UCSD-AML1 (cell line): ENCODE measurements at regions not wholly inside any gene's neighbourhood (a gene's known extent, or its start where the extent isn't known, plus 50 kb on each side); places are given as distances from the start of the nearest gene placed in this dataset.

Experiments
- DNase-seq: peaks from one replicate; lab custom pipeline; 2025; ENCODE audit not compliant: unreplicated experiment; lab: John Stamatoyannopoulos, UW

- DNase-seq, result no peak
Measured at GRCh38 chr5:68406767-68407241, 191.2 kb downstream of the PIK3R1 start.

GRCh38 chr5:68407311-68408239 is 192.0 kb downstream of the PIK3R1 start:
- no peak for DNase-seq

GRCh38 chr5:68408345-68408871 is 192.9 kb downstream of the PIK3R1 start:
- DNase-seq, result no peak

GRCh38 chr5:68409259-68409658 is 193.7 kb downstream of the PIK3R1 start:
- no peak for DNase-seq

DNA sequence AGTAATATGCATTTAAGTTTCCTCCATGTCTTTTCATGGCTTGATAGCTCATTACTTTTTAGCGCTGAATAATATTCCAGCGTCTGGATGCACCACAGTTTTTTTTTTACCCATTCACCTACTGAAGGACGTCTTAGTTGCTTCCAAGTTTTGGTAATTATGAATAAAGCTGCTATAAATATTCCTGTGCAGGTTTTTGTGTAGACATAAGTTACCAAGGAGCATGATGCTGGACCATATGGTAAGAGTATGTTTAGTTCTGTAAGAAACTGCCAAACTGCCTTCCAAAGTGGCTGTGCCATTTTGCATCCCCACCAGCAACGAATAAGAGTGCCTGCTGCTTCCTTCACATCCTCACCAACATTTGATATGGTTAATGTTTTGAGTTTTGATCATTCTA is 195.6 kb downstream of the PIK3R1 start:
- no peak for DNase-seq

- no peak for DNase-seq
Measured at GRCh38 chr5:68415177-68416085, 199.9 kb downstream of the PIK3R1 start.

DNA sequence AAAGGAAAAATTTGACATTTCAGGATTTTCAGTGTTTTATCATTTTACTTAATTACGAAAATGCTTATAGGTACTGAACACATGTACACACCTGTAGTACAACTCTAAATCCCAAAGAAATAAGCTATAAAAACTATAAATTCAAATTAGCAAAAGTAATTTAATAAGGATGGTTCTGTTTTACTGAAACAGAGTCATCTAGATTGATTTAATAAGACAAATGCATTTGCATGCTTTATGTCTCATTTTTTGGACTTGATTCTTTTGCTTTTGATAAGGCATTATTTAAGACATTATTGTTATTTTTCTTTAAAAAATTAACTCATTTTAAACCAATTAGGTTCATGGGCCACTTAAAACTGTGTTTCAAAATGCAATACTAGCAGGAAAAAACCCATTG is 201.2 kb downstream of the PIK3R1 start:
- no peak for DNase-seq

- no peak for DNase-seq
Measured at GRCh38 chr5:68418201-68418600, 202.6 kb downstream of the PIK3R1 start.

- no peak for DNase-seq
Measured at GRCh38 chr5:68418680-68419079, 203.1 kb downstream of the PIK3R1 start.

- no peak for DNase-seq
Measured at GRCh38 chr5:68419081-68419636, 203.6 kb downstream of the PIK3R1 start.

- no peak for DNase-seq
Measured at GRCh38 chr5:68419637-68420452, 204.3 kb downstream of the PIK3R1 start.

DNA sequence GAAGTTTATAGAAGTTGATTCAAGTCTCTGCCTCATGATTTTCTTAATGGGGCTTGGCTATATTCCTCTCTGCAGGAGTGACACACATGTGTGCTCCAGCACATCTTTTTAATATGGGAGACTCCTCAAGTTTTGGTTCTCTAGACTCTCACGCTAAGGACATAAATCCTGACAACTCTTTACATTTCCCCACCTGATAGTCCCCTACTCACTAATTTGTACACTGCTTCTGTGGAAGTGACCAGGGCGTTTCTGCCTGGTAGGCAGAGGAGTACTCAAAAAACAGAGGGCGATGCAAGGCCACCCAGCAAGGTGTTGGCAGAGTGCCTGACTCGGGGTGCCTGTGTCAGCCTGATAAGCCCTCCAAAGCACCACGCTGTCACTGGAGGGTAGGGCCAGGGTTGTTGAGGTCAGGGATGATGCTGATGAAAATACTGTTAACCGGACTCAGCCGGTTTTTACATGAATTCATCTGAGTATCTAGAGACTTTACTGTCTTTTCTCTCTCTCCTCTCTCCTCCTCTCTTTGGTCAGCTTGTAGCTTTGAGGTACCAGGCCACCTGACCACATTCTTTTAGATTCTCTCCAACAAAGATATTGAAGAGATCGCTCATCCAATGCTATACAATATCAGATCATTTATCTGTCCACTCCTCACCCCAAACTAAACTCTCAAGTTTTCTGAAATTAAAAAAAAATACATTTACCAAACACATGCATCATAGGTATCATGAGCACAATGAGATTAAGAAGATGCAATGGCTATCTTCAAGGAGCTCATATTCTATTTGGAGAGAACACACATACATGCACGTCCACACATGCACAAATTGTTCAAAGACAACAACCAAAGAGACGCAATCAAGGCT is 205.2 kb downstream of the PIK3R1 start:
- DNase-seq, result no peak

DNA sequence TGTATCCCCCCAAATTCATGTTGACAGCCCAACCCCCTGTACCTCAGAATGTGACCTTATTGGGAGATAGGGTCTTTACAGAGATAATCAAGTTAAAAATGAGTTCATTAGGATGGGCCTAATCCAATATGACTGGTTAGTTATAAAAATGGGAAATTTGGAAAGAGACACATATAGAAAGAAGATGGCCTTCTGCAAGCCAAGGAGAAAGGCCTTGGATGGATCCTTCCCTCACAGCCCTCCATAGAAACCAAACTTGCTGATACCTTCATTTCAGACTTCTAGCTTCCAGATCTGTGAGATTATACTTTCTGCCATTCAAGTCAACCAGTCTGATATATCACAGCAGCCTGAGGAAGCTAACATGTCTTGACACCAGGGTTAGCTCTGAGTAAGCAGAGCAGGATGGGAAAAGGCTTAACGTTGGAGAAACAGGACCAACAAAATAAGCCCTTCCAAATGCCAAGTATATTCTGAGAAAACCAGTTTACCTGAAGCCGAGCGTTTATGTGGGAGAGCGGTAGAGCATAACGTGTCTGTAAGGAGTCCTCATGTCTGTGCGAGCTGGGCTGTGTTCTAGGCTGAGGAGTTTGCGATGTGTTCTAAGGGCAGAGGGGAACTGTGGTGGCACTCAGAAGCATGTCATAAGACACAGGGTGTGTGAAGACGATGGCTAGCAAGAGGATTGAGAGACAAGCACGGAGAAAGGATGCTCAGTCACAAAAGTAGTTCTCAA is 206.1 kb downstream of the PIK3R1 start:
- DNase-seq, result no peak

GRCh38 chr5:68423154-68423811 is 207.7 kb downstream of the PIK3R1 start:
- DNase-seq, result no peak

- DNase-seq, result no peak
Measured at GRCh38 chr5:68424799-68425537, 209.4 kb downstream of the PIK3R1 start.

GRCh38 chr5:68426586-68426985 is 211.0 kb downstream of the PIK3R1 start:
- DNase-seq, result no peak

GRCh38 chr5:68428231-68428811 is 212.8 kb downstream of the PIK3R1 start:
- no peak for DNase-seq
